CD14-positive monocyte (primary cell): ENCODE measurements at regions not wholly inside any gene's neighbourhood (a gene's known extent, or its start where the extent isn't known, plus 50 kb on each side); places are given as distances from the start of the nearest gene placed in this dataset.

ENCODE experiments used
- DNase-seq, 3 donors: peaks; one replicate each; pipeline ENCODE4 v3.0.0-alpha.2; 2011 to 2022
- H2AFZ ChIP-seq: 2 replicates; pipeline ENCODE4 v1.6.0; 2012; ENCODE audit warnings: mild to moderate bottlenecking, low read depth, low read length, inconsistent platforms; ENCODE audit not compliant: insufficient read depth, poor library complexity, severe bottlenecking
- H3K27ac ChIP-seq, 2 donors: 1 replicate in 1 of 2; 2 replicates in 1 of 2; pipeline ENCODE4 v1.5.1; 2012 to 2013; ENCODE audit warnings: low read length in 2 of 2, control low read depth in 1 of 2, inconsistent platforms in 1 of 2, low read depth in 1 of 2, mild to moderate bottlenecking in 1 of 2
- H3K27me3 ChIP-seq, 2 donors: one replicate each; pipeline versions ENCODE4 v1.6.0 to v1.6.1; 2011 to 2013; ENCODE audit warnings: low read length in 2 of 2; ENCODE audit not compliant: control insufficient read depth in 2 of 2, insufficient read depth in 2 of 2
- H3K36me3 ChIP-seq, 2 donors: replicated peaks in 1 of 2; 1 replicate in 1 of 2; 2 replicates in 1 of 2; pipeline versions ENCODE4 v1.5.1 to v1.6.1; 2012 to 2013; ENCODE audit warnings: low read length in 2 of 2, control low read depth in 1 of 2, inconsistent platforms in 1 of 2, mild to moderate bottlenecking in 1 of 2; ENCODE audit not compliant: insufficient read depth in 2 of 2, control insufficient read depth in 1 of 2
- H3K4me1 ChIP-seq, 2 donors: 1 replicate in 1 of 2; 2 replicates in 1 of 2; pipeline versions ENCODE4 v1.5.1 to v1.6.1; 2012 to 2013; ENCODE audit warnings: low read length in 2 of 2, control low read depth in 1 of 2, inconsistent platforms in 1 of 2, mild to moderate bottlenecking in 1 of 2, moderate library complexity in 1 of 2; ENCODE audit not compliant: insufficient read depth in 2 of 2, control insufficient read depth in 1 of 2
- H3K4me2 ChIP-seq: replicated peaks from 2 replicates; pipeline ENCODE3; 2012; ENCODE audit warnings: low read length, moderate library complexity, mild to moderate bottlenecking; ENCODE audit not compliant: poor library complexity, severe bottlenecking; ENCODE audit errors: extremely low read depth
- H3K4me3 ChIP-seq, 3 experiments: fragments of 200-600 bp in 1 of 3; sonication (generic) in 1 of 3; replicated peaks in 1 of 3; 1 replicate in 2 of 3; 2 replicates in 1 of 3; pipeline ENCODE4 v1.5.1; 2011 to 2013; ENCODE audit warnings: low read length in 3 of 3, mild to moderate bottlenecking in 3 of 3, control low read depth in 2 of 3, low read depth in 2 of 3, inconsistent platforms in 1 of 3, moderate library complexity in 1 of 3
- H3K79me2 ChIP-seq: 2 replicates; pipeline ENCODE4 v1.6.0; 2012; ENCODE audit warnings: mild to moderate bottlenecking, control low read depth, inconsistent platforms, low read length, moderate library complexity; ENCODE audit not compliant: insufficient read depth
- H3K9ac ChIP-seq: 2 replicates; pipeline ENCODE4 v1.6.0; 2017; ENCODE audit warnings: low read length, mild to moderate bottlenecking; ENCODE audit not compliant: insufficient read depth, poor library complexity, severe bottlenecking
- H3K9me3 ChIP-seq, 2 donors: replicated peaks in 1 of 2; 1 replicate in 1 of 2; 2 replicates in 1 of 2; pipeline versions ENCODE4 v1.5.1 to v1.6.1; 2012 to 2013; ENCODE audit warnings: low read length in 2 of 2, control low read depth in 1 of 2; ENCODE audit not compliant: control insufficient read depth in 1 of 2, insufficient read depth in 1 of 2
- H4K20me1 ChIP-seq: 2 replicates; pipeline ENCODE4 v1.6.0; 2012; ENCODE audit warnings: mild to moderate bottlenecking, low read length, control low read depth, moderate library complexity; ENCODE audit not compliant: insufficient read depth
- H3K27ac Mint-ChIP-seq, 7 donors: one replicate each; pipeline ENCODE4 v1.8.0; 2020; ENCODE audit warnings: mild to moderate bottlenecking in 7 of 7, mixed read lengths in 7 of 7, moderate library complexity in 6 of 7, inconsistent platforms in 2 of 7
- H3K27me3 Mint-ChIP-seq, 3 donors: one replicate each; pipeline ENCODE4 v1.8.0; 2021 to 2022; ENCODE audit warnings: low read depth in 3 of 3, mild to moderate bottlenecking in 3 of 3, mixed read lengths in 3 of 3, moderate library complexity in 3 of 3, inconsistent platforms in 1 of 3
- H3K36me3 Mint-ChIP-seq, 2 donors: one replicate each; pipeline ENCODE4 v1.8.0; 2020; ENCODE audit warnings: mixed read lengths in 2 of 2, inconsistent platforms in 1 of 2, mild to moderate bottlenecking in 1 of 2
- H3K4me1 Mint-ChIP-seq: one replicate; pipeline ENCODE4 v1.8.0; 2020; ENCODE audit warnings: mild to moderate bottlenecking, mixed read lengths
- H3K4me3 Mint-ChIP-seq, 2 donors: one replicate each; pipeline ENCODE4 v1.8.0; 2020; ENCODE audit warnings: mild to moderate bottlenecking in 2 of 2, mixed read lengths in 2 of 2, moderate library complexity in 1 of 2
- H3K9me3 Mint-ChIP-seq, 7 donors: one replicate each; pipeline ENCODE4 v1.8.0; 2020 to 2022; ENCODE audit warnings: mixed read lengths in 7 of 7, mild to moderate bottlenecking in 6 of 7, moderate library complexity in 6 of 7, inconsistent platforms in 2 of 7
- WGBS: methylation state at CpG from one replicate; pipeline ENCODE4 v1.1.5; 2013; ENCODE audit warnings: missing lambda C conversion rate; ENCODE audit not compliant: insufficient coverage; 5-methylcytosine and 5-hydroxymethylcytosine counted together
- intact Hi-C, 2 donors: fragments of 100-400 bp; cut with micrococcal nuclease; formaldehyde crosslinking; loops; one replicate each; pipeline versions ENCODE4 v1.15.0 to v1.15.1; 2023
- TF ChIP-seq, protein P1 (sequence below): fragments of 200-600 bp; IDR thresholded peaks from one replicate; pipeline ENCODE4 v1.8.0; 2022; ENCODE audit warnings: antibody characterized with exemption, mild to moderate bottlenecking

DNA sequence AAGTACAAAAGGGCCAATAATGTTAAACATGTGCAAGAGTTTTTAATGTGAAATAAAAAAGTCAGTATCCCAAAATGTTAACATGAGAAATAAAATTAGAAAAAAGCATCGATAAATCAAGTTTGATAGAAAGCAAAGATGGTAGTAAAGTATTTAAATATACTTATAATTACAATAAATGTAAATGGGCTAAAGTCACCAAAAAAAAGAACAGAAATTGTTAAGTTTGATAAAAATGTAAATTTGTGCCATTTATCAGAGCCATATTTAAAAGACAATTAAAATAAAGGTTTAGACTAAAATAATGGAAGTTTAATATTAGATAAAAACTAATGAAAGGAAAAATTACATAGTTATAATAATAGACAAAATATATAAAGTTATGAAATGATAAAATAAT, 500.5 kb downstream of the TMEM232 start:
- no peak overlapping the region for H2AFZ ChIP-seq
- no peak overlapping the region for H3K4me3 ChIP-seq
- no peak overlapping the region for H3K4me2 ChIP-seq
- H3K9ac ChIP-seq = no peak overlapping the region
- intact Hi-C loops = no loop called here
- no peaks in the 10 kb centered on the region for H3K4me1 ChIP-seq
- Mint-ChIP-seq H3K4me3 (no peak overlapping the region), H3K9me3 (peaks cover 12 to 27% (median 17%) of the 10 kb centered on the region in 7 donors), H3K27ac (no peak overlapping the region), H3K4me1 (no peaks in the 10 kb centered on the region), H3K27me3 (peaks cover 0 to 3% (median 0%) of the 10 kb centered on the region in 3 donors), H3K36me3 (no peaks in the 10 kb centered on the region)
- no peaks in the 10 kb centered on the region for H3K36me3 ChIP-seq
- no peaks in the 10 kb centered on the region for H4K20me1 ChIP-seq
- DNase-seq = no peak
- TF ChIP-seq, protein P1, sequence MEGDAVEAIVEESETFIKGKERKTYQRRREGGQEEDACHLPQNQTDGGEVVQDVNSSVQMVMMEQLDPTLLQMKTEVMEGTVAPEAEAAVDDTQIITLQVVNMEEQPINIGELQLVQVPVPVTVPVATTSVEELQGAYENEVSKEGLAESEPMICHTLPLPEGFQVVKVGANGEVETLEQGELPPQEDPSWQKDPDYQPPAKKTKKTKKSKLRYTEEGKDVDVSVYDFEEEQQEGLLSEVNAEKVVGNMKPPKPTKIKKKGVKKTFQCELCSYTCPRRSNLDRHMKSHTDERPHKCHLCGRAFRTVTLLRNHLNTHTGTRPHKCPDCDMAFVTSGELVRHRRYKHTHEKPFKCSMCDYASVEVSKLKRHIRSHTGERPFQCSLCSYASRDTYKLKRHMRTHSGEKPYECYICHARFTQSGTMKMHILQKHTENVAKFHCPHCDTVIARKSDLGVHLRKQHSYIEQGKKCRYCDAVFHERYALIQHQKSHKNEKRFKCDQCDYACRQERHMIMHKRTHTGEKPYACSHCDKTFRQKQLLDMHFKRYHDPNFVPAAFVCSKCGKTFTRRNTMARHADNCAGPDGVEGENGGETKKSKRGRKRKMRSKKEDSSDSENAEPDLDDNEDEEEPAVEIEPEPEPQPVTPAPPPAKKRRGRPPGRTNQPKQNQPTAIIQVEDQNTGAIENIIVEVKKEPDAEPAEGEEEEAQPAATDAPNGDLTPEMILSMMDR = no peak
- no peak overlapping the region for H3K27ac ChIP-seq
- no peaks in the 10 kb centered on the region for H3K27me3 ChIP-seq
- no CpG with 5 or more reads among the region's 1 CpG for WGBS
- H3K79me2 ChIP-seq = no peaks in the 10 kb centered on the region
- peaks cover 26 to 39% of the 10 kb centered on the region in 2 donors for H3K9me3 ChIP-seq

DNA sequence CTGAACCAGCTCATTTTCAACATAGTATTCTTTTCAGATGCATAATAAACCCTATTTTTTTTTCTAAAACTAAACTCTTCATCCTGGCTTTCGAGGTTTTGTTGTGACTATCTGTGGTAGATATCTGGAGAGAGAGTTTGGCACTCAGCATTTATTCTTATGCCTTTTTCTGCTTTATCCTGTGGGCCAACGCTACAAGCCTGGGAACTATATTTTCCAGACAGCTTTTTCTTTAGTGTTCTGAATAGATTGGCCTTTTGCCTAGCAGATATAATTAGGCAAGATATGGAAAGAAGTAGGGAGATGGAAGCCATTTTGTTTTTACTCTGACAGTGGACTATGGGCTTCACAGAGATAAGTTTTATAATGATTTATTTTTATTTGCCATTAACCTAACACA, 486.7 kb downstream of the TMEM232 start:
- intact Hi-C loops = no loop called here

More for the DNA sequence above, 486.7 kb downstream of the TMEM232 start:
- no peak overlapping the region for H3K27ac ChIP-seq
- H3K4me1 ChIP-seq = no peaks in the 10 kb centered on the region
- H3K36me3 Mint-ChIP-seq = no peaks in the 10 kb centered on the region
- peaks cover 0 to 8% of the 10 kb centered on the region in 2 donors for H3K9me3 ChIP-seq
- DNase-seq = no peak
- no peaks in the 10 kb centered on the region for H3K36me3 ChIP-seq
- no peak overlapping the region for H3K4me3 Mint-ChIP-seq
- no peaks in the 10 kb centered on the region for H3K4me1 Mint-ChIP-seq
- no peaks in the 10 kb centered on the region for H4K20me1 ChIP-seq
- H3K27me3 ChIP-seq = no peaks in the 10 kb centered on the region
- H3K4me3 ChIP-seq = no peak overlapping the region
- peaks cover 0 to 2% (median 2%) of the 10 kb centered on the region in 3 donors for H3K27me3 Mint-ChIP-seq
- H3K27ac Mint-ChIP-seq = no peak overlapping the region
- H3K9me3 Mint-ChIP-seq = peaks cover under 1 to 10% (median 6%) of the 10 kb centered on the region in 7 donors
- H3K9ac ChIP-seq = no peak overlapping the region
- 100% methylated on average over 1 of the region's 2 CpGs for WGBS
- TF ChIP-seq, protein P1 = no peak
- no peak overlapping the region for H3K4me2 ChIP-seq
- H3K79me2 ChIP-seq = no peaks in the 10 kb centered on the region
- no peak overlapping the region for H2AFZ ChIP-seq
